ENCODE measurements at regions not wholly inside any gene's neighbourhood (a gene's known extent, or its start where the extent isn't known, plus 50 kb on each side); places are given as distances from the start of the nearest gene placed in this dataset.

- TF ChIP-seq CTCF (IDR thresholded peaks at IDR 0.05; ENCODE audit: insufficient read depth, low read depth, low read length) (no peak), EZH2 (IDR thresholded peaks at IDR 0.05; ENCODE audit: insufficient read depth, low read length) (no peak)
These were observed 782.7 kb upstream of the KIF2B start for GRCh38 chr17:53039981-53040380.

Data from astrocyte (in vitro differentiated cells and primary cell).